Skeletal muscle tissue (tissue), 3 donors: ENCODE measurements at regions not wholly inside any gene's neighbourhood (a gene's known extent, or its start where the extent isn't known, plus 50 kb on each side); places are given as distances from the start of the nearest gene placed in this dataset.
"Not testable (repeated sequence)": the region's sequence is repeated elsewhere in the genome, so short reads cannot be mapped to it uniquely, and the experiment has no call there.

Experiments
- H3K27ac ChIP-seq: one replicate; pipeline ENCODE4 v1.7.0; 2013; ENCODE audit warnings: mild to moderate bottlenecking, low read depth, low read length, inconsistent platforms
- H3K27me3 ChIP-seq, 3 donors: one replicate each; pipeline ENCODE4 v1.7.0; 2013; ENCODE audit warnings: low read length in 3 of 3; ENCODE audit not compliant: control insufficient read depth in 3 of 3, insufficient read depth in 3 of 3
- H3K36me3 ChIP-seq, 3 donors: one replicate each; pipeline ENCODE4 v1.7.0; 2013; ENCODE audit warnings: low read length in 3 of 3; ENCODE audit not compliant: control insufficient read depth in 3 of 3, insufficient read depth in 3 of 3
- H3K4me1 ChIP-seq, 3 donors: one replicate each; pipeline ENCODE4 v1.7.0; 2013; ENCODE audit warnings: low read length in 3 of 3, mild to moderate bottlenecking in 3 of 3; ENCODE audit not compliant: control insufficient read depth in 3 of 3, insufficient read depth in 3 of 3
- H3K4me3 ChIP-seq, 3 donors: one replicate each; pipeline ENCODE4 v1.7.0; 2013; ENCODE audit warnings: low read length in 3 of 3
- H3K9ac ChIP-seq, 3 donors: one replicate each; pipeline ENCODE4 v1.7.0; 2013; ENCODE audit warnings: low read length in 3 of 3, mild to moderate bottlenecking in 3 of 3, moderate library complexity in 2 of 3, low read depth in 1 of 3
- H3K9me3 ChIP-seq, 3 donors: one replicate each; pipeline ENCODE4 v1.7.0; 2013; ENCODE audit warnings: low read length in 3 of 3; ENCODE audit not compliant: control insufficient read depth in 3 of 3
- donor health status: Osteomylitis.

DNA sequence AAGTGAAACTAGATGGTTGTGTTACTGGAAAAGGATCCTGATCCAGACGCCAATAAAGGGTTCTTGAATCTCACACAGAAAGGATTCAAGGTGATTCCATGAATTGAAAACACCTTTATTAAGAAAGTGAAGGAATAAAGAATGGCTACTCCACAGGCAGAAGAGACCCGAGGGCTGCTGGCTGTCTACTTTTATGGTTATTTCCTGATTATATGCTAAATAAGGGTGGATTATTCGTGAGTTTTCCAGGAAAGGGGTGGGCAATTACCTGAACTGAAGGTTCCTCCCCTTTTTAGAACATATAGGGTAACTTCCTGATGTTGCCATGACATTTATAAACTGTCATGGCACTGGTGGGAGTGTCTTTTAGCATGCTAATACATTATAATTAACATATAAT, 50.9 kb upstream of the WARS2 start:
- Histone ChIP-seq H3K36me3 (no peaks in the 10 kb centered on the region), H3K9ac (no peak overlapping the region), H3K27me3 (no peaks in the 10 kb centered on the region), H3K4me1 (no peaks in the 10 kb centered on the region), H3K9me3 (no peaks in the 10 kb centered on the region), H3K4me3 (no peak overlapping the region), H3K27ac (no peak overlapping the region)

DNA sequence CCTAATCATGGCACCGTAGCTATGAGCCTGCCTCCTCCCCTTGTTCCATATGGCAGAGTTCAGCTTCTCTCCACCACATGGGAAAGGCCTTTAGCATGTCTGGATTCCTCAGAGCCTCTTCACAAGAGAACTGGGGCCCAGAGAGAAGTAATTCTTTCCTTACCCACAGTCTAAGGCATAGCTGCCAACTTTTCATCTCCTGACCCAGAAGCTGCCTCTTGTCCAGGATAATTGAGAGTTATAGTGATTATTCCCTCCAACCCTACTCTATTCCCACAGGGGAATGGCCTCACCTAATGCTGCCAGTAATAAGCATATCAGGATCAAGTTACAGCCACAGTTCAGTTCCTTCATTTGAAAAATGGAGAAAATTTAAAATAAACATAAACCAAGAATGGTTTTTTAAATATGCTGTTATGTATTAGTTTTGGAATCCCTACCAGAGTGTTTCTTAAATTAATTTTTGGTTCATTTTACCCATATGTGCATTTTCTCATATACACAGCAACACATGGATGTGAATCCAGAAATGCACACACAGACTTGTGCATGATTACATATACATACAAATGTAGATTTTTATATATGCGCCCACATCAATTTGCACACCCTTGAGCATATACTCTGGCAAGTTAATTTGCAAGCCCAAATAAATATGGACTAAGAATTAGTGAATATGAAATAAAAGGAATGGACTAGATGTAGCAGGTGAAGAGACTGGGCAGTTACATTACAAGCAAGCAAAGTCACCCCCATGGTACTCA, 63.9 kb upstream of the WARS2 start:
- H3K9ac ChIP-seq = no peak overlapping the region
- no peaks in the 10 kb centered on the region for H3K36me3 ChIP-seq
- H3K27ac ChIP-seq = no peak overlapping the region
- H3K4me1 ChIP-seq = peaks cover 0 to 4% (median 0%) of the 10 kb centered on the region in 3 donors
- no peak overlapping the region for H3K4me3 ChIP-seq
- no peaks in the 10 kb centered on the region for H3K27me3 ChIP-seq
- no peaks in the 10 kb centered on the region for H3K9me3 ChIP-seq

DNA sequence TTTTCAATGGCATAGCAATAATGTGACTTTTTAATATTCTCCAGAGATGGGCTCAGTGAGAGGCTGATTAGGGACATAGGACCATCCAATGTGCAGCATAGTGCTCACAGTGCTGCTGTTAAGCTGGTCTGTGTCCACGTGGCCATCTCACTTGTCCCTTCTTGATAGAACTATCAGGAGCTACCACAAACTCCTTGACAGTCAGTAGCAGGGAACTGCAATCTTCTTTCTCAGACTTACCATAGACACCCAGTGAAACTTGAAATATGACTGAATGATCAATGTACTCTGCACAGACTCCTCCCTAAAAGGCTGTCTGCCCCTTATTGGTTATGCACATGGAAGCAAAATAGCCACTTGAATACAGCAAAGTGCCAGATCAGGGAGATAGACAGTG, 64.5 kb upstream of the WARS2 start:
- Histone ChIP-seq H3K4me3 (no peak overlapping the region), H3K9me3 (no peaks in the 10 kb centered on the region), H3K4me1 (peaks cover 0 to 4% (median 0%) of the 10 kb centered on the region in 3 donors), H3K27me3 (no peaks in the 10 kb centered on the region), H3K36me3 (no peaks in the 10 kb centered on the region), H3K27ac (no peak overlapping the region), H3K9ac (no peak overlapping the region)

DNA sequence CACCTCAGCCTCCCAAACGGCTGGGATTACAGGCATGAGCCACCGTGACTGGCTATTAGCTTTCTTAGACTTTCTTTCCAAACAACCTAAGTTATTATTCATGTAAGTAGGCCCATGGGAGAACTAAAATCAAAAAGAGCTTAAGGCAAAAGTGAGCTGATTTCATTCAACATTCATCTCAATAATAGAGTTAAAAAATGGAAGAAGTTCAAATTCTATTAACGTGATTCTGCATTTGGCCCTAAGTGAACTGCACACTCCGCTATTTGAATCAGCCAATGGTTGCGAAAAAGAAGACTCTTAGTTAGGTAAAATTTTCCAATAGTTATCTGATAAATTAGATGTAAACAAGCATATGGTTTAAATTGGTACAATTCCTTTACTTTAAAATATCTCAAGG, 68.6 kb upstream of the WARS2 start:
- Histone ChIP-seq H3K4me3 (no peak overlapping the region), H3K9me3 (no peaks in the 10 kb centered on the region), H3K9ac (no peak overlapping the region), H3K36me3 (peaks cover 0 to 5% (median 0%) of the 10 kb centered on the region in 3 donors), H3K4me1 (peaks cover 0 to 3% (median 2%) of the 10 kb centered on the region in 3 donors), H3K27me3 (no peaks in the 10 kb centered on the region), H3K27ac (no peak overlapping the region)

DNA sequence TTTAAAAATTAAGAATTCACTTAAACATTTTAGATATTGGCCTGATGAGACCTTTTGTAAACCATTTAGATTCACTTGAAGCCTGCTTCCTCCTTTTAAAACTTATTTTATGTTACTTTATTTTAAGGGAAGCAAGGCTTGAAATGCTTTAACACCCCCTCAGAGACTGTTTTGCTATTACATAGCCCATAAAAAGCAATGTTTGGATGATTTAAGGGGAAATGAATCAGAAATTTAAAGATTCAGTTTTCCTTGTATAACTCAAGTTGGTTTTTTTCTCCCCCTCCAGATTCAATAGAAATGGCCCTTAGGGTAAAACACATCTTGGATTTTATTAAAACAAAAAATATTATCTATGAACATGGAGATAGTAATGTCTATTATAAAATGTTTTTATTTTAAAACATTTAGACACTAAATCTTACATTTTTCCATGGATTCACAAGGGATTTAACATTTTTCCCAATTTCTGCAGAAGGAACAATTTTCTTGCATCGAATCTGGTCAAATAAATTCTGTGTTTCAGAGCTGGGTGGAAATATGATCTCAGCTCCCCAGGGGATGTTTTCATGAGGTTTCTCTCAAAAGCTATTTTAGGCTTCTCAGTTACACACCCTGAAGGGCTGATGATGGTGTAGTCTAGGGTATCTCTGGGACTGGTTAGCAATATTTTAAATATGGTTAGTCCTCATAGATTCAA, 69.3 kb upstream of the WARS2 start:
- peaks cover 0 to 5% (median 0%) of the 10 kb centered on the region in 3 donors for H3K36me3 ChIP-seq
- H3K9me3 ChIP-seq = no peaks in the 10 kb centered on the region
- H3K27ac ChIP-seq = no peak overlapping the region

DNA sequence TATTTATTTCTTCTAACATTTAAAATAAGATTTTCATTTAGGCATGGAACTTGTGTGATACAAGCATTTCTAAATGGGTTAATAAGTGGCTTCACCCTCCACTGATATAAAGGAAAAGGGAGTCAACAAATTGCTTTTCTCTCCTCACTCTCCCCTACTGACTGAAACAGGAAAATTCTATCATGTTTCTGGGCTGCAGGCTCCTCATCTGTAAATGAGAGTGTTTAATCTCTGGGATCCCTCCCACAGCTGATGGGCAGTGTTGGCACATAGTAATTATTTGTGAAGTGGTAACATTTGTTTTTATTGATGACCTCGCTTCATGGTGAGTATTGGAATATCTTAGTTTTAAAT, 69.8 kb upstream of the WARS2 start:
- no peaks in the 10 kb centered on the region for H3K27me3 ChIP-seq
- no peak overlapping the region for H3K4me3 ChIP-seq
- no peak overlapping the region for H3K27ac ChIP-seq
- no peaks in the 10 kb centered on the region for H3K9me3 ChIP-seq
- H3K4me1 ChIP-seq = peaks cover 0 to 3% (median 0%) of the 10 kb centered on the region in 3 donors
- H3K9ac ChIP-seq = no peak overlapping the region
- H3K36me3 ChIP-seq = peaks cover 0 to 5% (median 0%) of the 10 kb centered on the region in 3 donors

More for the DNA sequence above, 69.3 kb upstream of the WARS2 start:
- Histone ChIP-seq H3K9ac (no peak overlapping the region), H3K4me3 (no peak overlapping the region), H3K27me3 (no peaks in the 10 kb centered on the region), H3K4me1 (peaks cover 0 to 3% (median 0%) of the 10 kb centered on the region in 3 donors)

DNA sequence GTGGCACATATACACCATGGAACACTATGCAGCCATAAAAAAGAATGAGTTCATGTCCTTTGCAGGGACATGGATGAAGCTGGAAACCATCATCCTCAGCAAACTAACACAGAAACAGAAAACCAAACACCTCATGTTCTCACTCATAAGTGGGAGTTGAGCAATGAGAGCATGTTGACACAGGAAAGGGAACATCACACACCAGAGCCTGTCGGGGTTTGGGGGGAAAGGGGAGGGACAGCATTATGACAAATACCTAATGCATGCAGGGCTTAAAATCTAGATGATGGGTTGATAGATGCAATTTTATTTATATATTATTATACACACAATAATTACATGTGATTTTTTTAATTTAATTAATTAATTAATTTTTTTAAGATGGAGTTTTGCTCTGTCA, 72.8 kb upstream of the WARS2 start:
- H3K9ac ChIP-seq, H3K4me1 ChIP-seq, H3K4me3 ChIP-seq, H3K9me3 ChIP-seq, H3K27ac ChIP-seq, H3K27me3 ChIP-seq, H3K36me3 ChIP-seq: not testable (repeated sequence)

DNA sequence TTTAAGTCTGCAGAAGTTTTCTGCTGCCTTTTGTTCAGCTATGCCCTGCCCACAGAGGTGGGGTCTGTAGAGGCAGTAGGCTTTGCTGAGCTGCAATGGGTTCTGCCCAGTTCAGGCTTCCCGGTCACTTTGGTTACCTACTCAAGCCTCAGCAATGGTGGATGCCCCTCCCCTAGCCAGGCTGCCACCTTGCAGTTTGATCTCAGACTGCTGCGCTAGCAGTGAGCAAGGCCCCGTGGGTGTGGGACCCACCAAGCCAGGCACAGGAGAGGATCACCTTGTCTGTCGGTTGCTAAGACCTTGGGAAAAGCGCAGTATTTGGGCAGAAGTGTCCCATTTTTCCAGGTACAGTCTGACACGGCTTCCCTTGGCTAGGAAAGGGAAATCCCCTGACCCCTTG, 74.5 kb upstream of the WARS2 start:
- H3K36me3 ChIP-seq, H3K4me1 ChIP-seq, H3K9ac ChIP-seq, H3K27me3 ChIP-seq, H3K4me3 ChIP-seq, H3K9me3 ChIP-seq, H3K27ac ChIP-seq: not testable (repeated sequence)

DNA sequence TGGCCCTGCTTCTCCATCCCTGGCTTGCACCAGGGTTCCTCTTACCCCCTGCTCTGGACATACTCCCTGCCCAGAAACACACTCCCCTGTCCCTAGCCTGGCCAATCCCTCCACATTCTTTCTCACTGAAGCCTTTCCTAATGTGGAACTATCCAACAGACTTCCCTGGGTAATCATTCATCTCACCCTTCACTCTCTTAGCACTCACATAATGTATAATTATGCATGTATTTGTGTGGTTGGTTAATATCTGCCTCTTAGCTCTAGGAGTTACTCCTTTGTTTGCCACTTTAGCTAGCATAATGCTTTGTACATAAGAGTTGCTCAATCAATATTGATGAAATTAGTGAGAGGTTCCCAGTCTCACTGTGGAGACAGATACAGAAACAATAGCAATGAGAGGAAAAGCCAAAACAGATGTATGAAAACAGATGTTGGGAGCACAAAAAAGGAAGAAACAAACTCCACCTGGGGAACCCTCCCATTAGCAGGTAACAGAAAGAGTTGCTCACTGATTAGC, 76.9 kb upstream of the WARS2 start:
- Histone ChIP-seq H3K27ac (no peak overlapping the region), H3K4me3 (no peak overlapping the region), H3K9me3 (no peaks in the 10 kb centered on the region), H3K36me3 (peaks cover 0 to 3% (median 0%) of the 10 kb centered on the region in 3 donors), H3K27me3 (no peaks in the 10 kb centered on the region), H3K4me1 (no peaks in the 10 kb centered on the region), H3K9ac (no peak overlapping the region)

DNA sequence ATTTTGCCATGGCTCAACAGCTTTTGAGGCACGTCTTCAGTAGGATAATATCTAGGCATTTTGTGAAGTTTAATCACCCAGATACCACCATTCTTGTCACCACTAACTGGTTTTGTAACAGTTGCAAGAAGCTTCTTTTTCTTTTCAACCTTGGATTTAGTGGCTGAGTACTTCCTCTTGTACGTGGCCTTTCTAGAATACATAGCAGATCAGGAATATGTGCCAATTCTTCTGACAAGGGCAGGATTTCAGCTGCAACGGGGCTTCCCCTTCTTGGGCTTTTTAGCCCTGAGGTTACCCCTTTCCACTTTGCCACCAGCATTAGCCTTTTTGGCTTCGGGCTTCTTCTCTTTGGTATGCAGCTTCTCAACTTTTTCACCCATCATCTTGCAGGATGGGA, 79.3 kb upstream of the WARS2 start:
- Histone ChIP-seq H3K27ac (no peak overlapping the region), H3K9me3 (no peaks in the 10 kb centered on the region), H3K4me3 (no peak overlapping the region), H3K27me3 (no peaks in the 10 kb centered on the region), H3K9ac (no peak overlapping the region), H3K4me1 (no peaks in the 10 kb centered on the region), H3K36me3 (peaks cover 0 to 3% (median 0%) of the 10 kb centered on the region in 3 donors)
